DMS 273 treated with DMSO at 0.1 percent for 48 hours (cell line): ENCODE measurements at regions not wholly inside any gene's neighbourhood (a gene's known extent, or its start where the extent isn't known, plus 50 kb on each side); places are given as distances from the start of the nearest gene placed in this dataset.
A peak's percentile ranks its signal among the peaks of the same experiment; 100 is the strongest.

ENCODE experiments used
- DNase-seq: peaks from one replicate; lab custom pipeline; 2025; lab: John Stamatoyannopoulos, UW

- peak; percentile 6 for DNase-seq
Measured at GRCh38 chr7:88429382-88429781, 122.7 kb upstream of the STEAP4 start.

- no peak for DNase-seq
Measured at GRCh38 chr7:88402529-88402928, 95.8 kb upstream of the STEAP4 start.

- peak; percentile 33 for DNase-seq
Measured at GRCh38 chr7:88401009-88401623, 94.4 kb upstream of the STEAP4 start.

GRCh38 chr7:88399696-88400240 is 93.1 kb upstream of the STEAP4 start:
- DNase-seq: no peak

GRCh38 chr7:88399036-88399435 is 92.3 kb upstream of the STEAP4 start:
- DNase-seq: no peak

- no peak for DNase-seq
Measured at GRCh38 chr7:88398459-88398858, 91.8 kb upstream of the STEAP4 start.

- DNase-seq: no peak
Measured at GRCh38 chr7:88396948-88397322, 90.2 kb upstream of the STEAP4 start.

- DNase-seq: no peak
Measured at GRCh38 chr7:88396295-88396947, 89.7 kb upstream of the STEAP4 start.

GRCh38 chr7:88395715-88396114 is 89.0 kb upstream of the STEAP4 start:
- no peak for DNase-seq

GRCh38 chr7:88391247-88391646 is 84.6 kb upstream of the STEAP4 start:
- no peak for DNase-seq

GRCh38 chr7:88387368-88387767 is 80.7 kb upstream of the STEAP4 start:
- DNase-seq: no peak

GRCh38 chr7:88386665-88387156 is 80.0 kb upstream of the STEAP4 start:
- DNase-seq: no peak

- DNase-seq: no peak
Measured at GRCh38 chr7:88377434-88377833, 70.7 kb upstream of the STEAP4 start.

GRCh38 chr7:88368686-88369085 is 62.0 kb upstream of the STEAP4 start:
- DNase-seq: no peak

GRCh38 chr7:88366845-88367244 is 60.2 kb upstream of the STEAP4 start:
- no peak for DNase-seq

- no peak for DNase-seq
Measured at GRCh38 chr7:88363869-88364268, 57.2 kb upstream of the STEAP4 start.

GRCh38 chr7:88363249-88363648 is 56.6 kb upstream of the STEAP4 start:
- no peak for DNase-seq

- DNase-seq: no peak
Measured at GRCh38 chr7:88361357-88361756, 54.7 kb upstream of the STEAP4 start.

GRCh38 chr7:88358881-88359280 is 52.2 kb upstream of the STEAP4 start:
- DNase-seq: no peak

GRCh38 chr7:88358526-88358838 is 51.8 kb upstream of the STEAP4 start:
- DNase-seq: no peak

GRCh38 chr7:88357781-88358525 is 51.3 kb upstream of the STEAP4 start:
- DNase-seq: no peak

GRCh38 chr7:88357294-88357693 is 50.6 kb upstream of the STEAP4 start:
- no peak for DNase-seq
